Common myeloid progenitor, CD34-positive (primary cell): ENCODE measurements at regions not wholly inside any gene's neighbourhood (a gene's known extent, or its start where the extent isn't known, plus 50 kb on each side); places are given as distances from the start of the nearest gene placed in this dataset.

Source experiments
- CTCF ChIA-PET: fragments of 350-600 bp; sonication (Branson Sonifier 250); formaldehyde crosslinking; loops from one replicate; lab custom pipeline; 2021; ENCODE audit warnings: antibody characterized with exemption; lab: Charles Lee
- POLR2A ChIA-PET: fragments of 350-600 bp; sonication (Branson Sonifier 250); formaldehyde crosslinking; loops from one replicate; lab custom pipeline; 2021; ENCODE audit warnings: antibody characterized with exemption; lab: Charles Lee
- DNase-seq, 3 donors: peaks; one replicate each; pipeline versions ENCODE4 v3.0.0 to v3.0.0-alpha.2; 2013
- H3K27ac ChIP-seq, 2 experiments: 1 replicate in 1 of 2; 2 replicates in 1 of 2; pipeline ENCODE4 v1.7.0; 2013; ENCODE audit warnings: inconsistent platforms in 2 of 2, low read length in 2 of 2, mild to moderate bottlenecking in 2 of 2, low read depth in 1 of 2, moderate library complexity in 1 of 2; ENCODE audit not compliant: severe bottlenecking in 2 of 2, insufficient read depth in 1 of 2, poor library complexity in 1 of 2
- H3K27me3 ChIP-seq, 5 experiments: replicated peaks in 2 of 5; 1 replicate in 3 of 5; 2 replicates in 2 of 5; pipeline versions ENCODE4 v1.6.1 to v1.7.0; 2013; ENCODE audit warnings: low read length in 4 of 5, mild to moderate bottlenecking in 2 of 5, moderate library complexity in 2 of 5, inconsistent platforms in 1 of 5; ENCODE audit not compliant: insufficient read depth in 5 of 5, control insufficient read depth in 4 of 5
- H3K36me3 ChIP-seq, 4 experiments: 1 replicate in 2 of 4; 2 replicates in 2 of 4; pipeline versions ENCODE4 v1.6.1 to v1.7.0; 2013; ENCODE audit warnings: low read length in 3 of 4, control low read depth in 1 of 4, mild to moderate bottlenecking in 1 of 4; ENCODE audit not compliant: control insufficient read depth in 4 of 4, insufficient read depth in 4 of 4
- H3K4me1 ChIP-seq, 4 experiments: 1 replicate in 3 of 4; 2 replicates in 1 of 4; pipeline versions ENCODE4 v1.6.1 to v1.7.1; 2013; ENCODE audit warnings: low read length in 3 of 4, mild to moderate bottlenecking in 3 of 4, control low read depth in 1 of 4, inconsistent platforms in 1 of 4, moderate library complexity in 1 of 4; ENCODE audit not compliant: control insufficient read depth in 4 of 4, insufficient read depth in 4 of 4; ENCODE audit errors: control extremely low read depth in 1 of 4
- H3K4me3 ChIP-seq, 7 experiments: 1 replicate in 4 of 7; 2 replicates in 3 of 7; pipeline versions ENCODE4 v1.5.1 to v1.7.0; 2013; ENCODE audit warnings: mild to moderate bottlenecking in 7 of 7, low read length in 6 of 7, moderate library complexity in 6 of 7, inconsistent platforms in 2 of 7, low read depth in 2 of 7, control low read depth in 1 of 7; ENCODE audit not compliant: insufficient read depth in 4 of 7, control insufficient read depth in 1 of 7; ENCODE audit errors: extremely low read depth in 1 of 7
- H3K9me3 ChIP-seq, 5 experiments: 1 replicate in 4 of 5; 2 replicates in 1 of 5; pipeline versions ENCODE4 v1.6.1 to v1.7.1; 2013; ENCODE audit warnings: low read length in 4 of 5, mild to moderate bottlenecking in 2 of 5, inconsistent platforms in 1 of 5, low read depth in 1 of 5, moderate library complexity in 1 of 5; ENCODE audit not compliant: control insufficient read depth in 4 of 5, insufficient read depth in 2 of 5; ENCODE audit errors: control extremely low read depth in 1 of 5
- WGBS: methylation state at CpG from one replicate; pipeline ENCODE4 v1.1.5; 2013; ENCODE audit not compliant: insufficient coverage; 5-methylcytosine and 5-hydroxymethylcytosine counted together

GRCh38 chr14:76577090-76577489 lies 184.2 kb upstream of the VASH1 start:
- Histone ChIP-seq H3K36me3 (no peaks in the 10 kb centered on the region), H3K9me3 (peaks cover 0 to 3% (median 0%) of the 10 kb centered on the region in 5 experiments), H3K4me1 (no peaks in the 10 kb centered on the region), H3K27me3 (peaks cover 0 to 13% (median 5%) of the 10 kb centered on the region in 5 experiments), H3K4me3 (no peak overlapping the region), H3K27ac (no peak overlapping the region)
- ChIA-PET POLR2A (no interaction called here), CTCF (interaction anchor here (0.8 kb wide), 1 partner anchor 70 kb away, joined by 3 read pairs; no protein-coding TSS in a partner anchor)
- no peak for DNase-seq
- 100% methylated on average over 2 of the region's 2 CpGs for WGBS

- no peak for DNase-seq
- no peaks in the 10 kb centered on the region for H3K4me1 ChIP-seq
- peaks cover 0 to 3% (median 0%) of the 10 kb centered on the region in 5 experiments for H3K9me3 ChIP-seq
- POLR2A ChIA-PET, result no interaction called here
- 83% methylated on average over 2 of the region's 3 CpGs for WGBS
- peaks cover 0 to 13% (median 4%) of the 10 kb centered on the region in 5 experiments for H3K27me3 ChIP-seq
- no peak overlapping the region for H3K4me3 ChIP-seq
- H3K36me3 ChIP-seq, result no peaks in the 10 kb centered on the region
- no peak overlapping the region for H3K27ac ChIP-seq
- CTCF ChIA-PET, result no interaction called here
These were observed 183.4 kb upstream of the VASH1 start for GRCh38 chr14:76577837-76578236.

DNA sequence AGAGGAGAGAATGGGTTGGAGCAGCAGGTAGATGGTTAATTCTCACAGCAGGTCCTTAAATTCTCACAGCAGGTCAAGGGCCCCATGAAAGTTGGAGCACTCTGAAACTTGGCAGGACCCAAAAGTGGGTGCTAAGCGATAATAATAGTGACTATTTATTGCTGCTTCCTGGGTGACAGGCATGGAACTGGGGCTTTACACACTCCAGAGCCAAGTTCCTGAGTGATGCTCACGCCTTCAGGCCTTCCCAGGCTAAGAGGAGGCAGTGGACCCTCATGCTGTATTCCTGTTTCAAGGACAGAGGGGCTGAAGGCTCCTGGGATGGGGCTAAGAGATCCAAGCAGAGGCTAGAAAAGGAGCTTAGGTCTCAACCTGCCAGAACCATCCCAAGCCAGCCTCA lies 180.9 kb upstream of the VASH1 start:
- H3K36me3 ChIP-seq, result no peaks in the 10 kb centered on the region
- no peaks in the 10 kb centered on the region for H3K4me1 ChIP-seq
- H3K27ac ChIP-seq, result no peak overlapping the region
- WGBS, result 96% methylated on average over 2 of the region's 2 CpGs
- peaks cover 0 to 3% (median 0%) of the 10 kb centered on the region in 5 experiments for H3K9me3 ChIP-seq
- CTCF ChIA-PET, result no interaction called here
- POLR2A ChIA-PET, result no interaction called here
- no peak overlapping the region for H3K4me3 ChIP-seq
- DNase-seq, result no peak
- H3K27me3 ChIP-seq, result peaks cover 0 to 5% (median 0%) of the 10 kb centered on the region in 5 experiments

GRCh38 chr14:76580967-76581366 lies 180.3 kb upstream of the VASH1 start:
- no peak for DNase-seq
- Histone ChIP-seq H3K4me1 (no peaks in the 10 kb centered on the region), H3K4me3 (no peak overlapping the region), H3K9me3 (peaks cover 0 to 3% (median 0%) of the 10 kb centered on the region in 5 experiments), H3K27me3 (peaks cover 0 to 5% (median 0%) of the 10 kb centered on the region in 5 experiments), H3K36me3 (no peaks in the 10 kb centered on the region), H3K27ac (no peak overlapping the region)
- no CpG with 5 or more reads among the region's 1 CpG for WGBS
- ChIA-PET POLR2A (no interaction called here), CTCF (no interaction called here)

DNA sequence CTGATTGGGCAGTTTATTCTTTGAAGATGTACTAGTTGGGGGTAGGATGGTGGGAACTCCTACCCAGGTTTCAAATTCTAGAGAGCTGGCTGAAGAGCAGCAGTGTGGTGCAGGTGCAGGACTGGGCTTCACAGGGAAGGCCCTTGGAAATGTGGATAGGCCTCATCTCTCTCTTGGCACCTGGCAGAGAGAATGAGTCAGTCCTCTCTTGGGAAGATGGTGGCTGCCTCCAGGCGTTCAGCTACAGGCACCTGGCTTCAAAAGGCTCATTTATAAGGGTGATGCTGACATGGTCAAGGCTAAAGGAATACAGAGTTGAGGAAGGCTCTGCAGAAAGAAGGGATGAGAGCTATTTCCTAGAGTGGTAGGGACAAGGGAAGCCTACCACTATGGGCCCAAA lies 179.7 kb upstream of the VASH1 start:
- H3K4me1 ChIP-seq, result no peaks in the 10 kb centered on the region
- H3K4me3 ChIP-seq, result no peak overlapping the region
- H3K36me3 ChIP-seq, result no peaks in the 10 kb centered on the region
- peaks cover 0 to 5% (median 0%) of the 10 kb centered on the region in 5 experiments for H3K27me3 ChIP-seq
- CTCF ChIA-PET, result no interaction called here
- WGBS, result 100% methylated on average over 1 of the region's 1 CpG
- POLR2A ChIA-PET, result no interaction called here
- H3K27ac ChIP-seq, result no peak overlapping the region
- no peak for DNase-seq
- H3K9me3 ChIP-seq, result peaks cover 0 to 3% (median 0%) of the 10 kb centered on the region in 5 experiments

- WGBS, result no CpG with 5 or more reads among the region's 1 CpG
- no peaks in the 10 kb centered on the region for H3K4me1 ChIP-seq
- no peak overlapping the region for H3K27ac ChIP-seq
- H3K27me3 ChIP-seq, result peaks cover 0 to 5% (median 0%) of the 10 kb centered on the region in 5 experiments
- H3K9me3 ChIP-seq, result no peaks in the 10 kb centered on the region
- ChIA-PET CTCF (no interaction called here), POLR2A (no interaction called here)
- no peaks in the 10 kb centered on the region for H3K36me3 ChIP-seq
- no peak overlapping the region for H3K4me3 ChIP-seq
- no peak for DNase-seq
These were observed 178.8 kb upstream of the VASH1 start for GRCh38 chr14:76582447-76582846.

GRCh38 chr14:76583174-76583573 lies 178.1 kb upstream of the VASH1 start:
- Histone ChIP-seq H3K27ac (no peak overlapping the region), H3K9me3 (no peaks in the 10 kb centered on the region), H3K4me3 (no peak overlapping the region), H3K4me1 (no peaks in the 10 kb centered on the region), H3K27me3 (peaks cover 0 to 5% (median 0%) of the 10 kb centered on the region in 5 experiments), H3K36me3 (no peaks in the 10 kb centered on the region)
- ChIA-PET POLR2A (no interaction called here), CTCF (no interaction called here)
- DNase-seq, result no peak
- 83% methylated on average over 1 of the region's 1 CpG for WGBS
